ENCODE measurements at regions not wholly inside any gene's neighbourhood (a gene's known extent, or its start where the extent isn't known, plus 50 kb on each side); places are given as distances from the start of the nearest gene placed in this dataset.

DNA sequence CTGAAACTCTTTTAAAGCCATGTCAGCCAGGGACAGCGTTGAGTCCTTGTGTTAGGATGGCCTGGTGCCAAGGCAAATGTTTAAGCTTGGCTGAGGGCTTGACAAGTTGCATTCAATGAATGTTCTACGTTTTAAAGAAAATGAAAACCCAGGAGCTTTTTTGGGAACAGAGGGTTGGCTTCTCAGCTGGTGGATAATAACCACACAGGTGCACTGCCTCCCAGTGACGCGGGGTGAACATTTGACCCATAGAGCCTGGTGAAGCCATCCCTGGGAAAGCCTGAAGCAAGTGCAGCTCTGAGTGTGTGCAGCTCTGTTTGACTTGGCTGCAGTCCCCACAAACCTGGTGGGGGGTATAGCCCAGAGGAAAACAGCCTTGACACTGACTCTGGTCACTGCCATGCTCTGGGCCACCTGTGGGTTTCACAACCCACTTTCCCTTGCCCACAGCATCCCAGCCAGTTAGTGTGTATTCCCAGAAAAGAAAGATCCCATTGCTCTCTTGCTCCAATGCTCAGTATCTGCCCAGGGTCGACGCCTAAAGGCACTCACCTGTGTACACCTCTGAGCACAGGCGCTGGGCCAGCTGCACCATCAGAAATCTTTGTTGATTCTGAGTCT is 874.9 kb downstream of the RNF144A start:
- Histone ChIP-seq H3K79me2 (ENCODE audit: low read depth) (no peaks in the 10 kb centered on the region), H3K27ac (no peak overlapping the region), H3K4me2 (no peak overlapping the region), H3K9ac (no peak overlapping the region), H3K4me3 (no peak overlapping the region), H3F3A (ENCODE audit: low read depth) (peaks cover 5% of the 10 kb centered on the region), H3K36me3 (no peaks in the 10 kb centered on the region), H3K4me1 (peaks cover 7% of the 10 kb centered on the region), H2AFZ (replicated peaks) (no peak overlapping the region), H4K20me1 (ENCODE audit: low read depth) (no peaks in the 10 kb centered on the region), H3K27me3 (no peaks in the 10 kb centered on the region), H3K9me3 (ENCODE audit: low read depth) (no peaks in the 10 kb centered on the region)
- TF ChIP-seq EZH2 (IDR thresholded peaks at IDR 0.05) (no peak), EZH2phosphoT487 (IDR thresholded peaks at IDR 0.05) (no peak)
- TF ChIP-seq, protein P1, sequence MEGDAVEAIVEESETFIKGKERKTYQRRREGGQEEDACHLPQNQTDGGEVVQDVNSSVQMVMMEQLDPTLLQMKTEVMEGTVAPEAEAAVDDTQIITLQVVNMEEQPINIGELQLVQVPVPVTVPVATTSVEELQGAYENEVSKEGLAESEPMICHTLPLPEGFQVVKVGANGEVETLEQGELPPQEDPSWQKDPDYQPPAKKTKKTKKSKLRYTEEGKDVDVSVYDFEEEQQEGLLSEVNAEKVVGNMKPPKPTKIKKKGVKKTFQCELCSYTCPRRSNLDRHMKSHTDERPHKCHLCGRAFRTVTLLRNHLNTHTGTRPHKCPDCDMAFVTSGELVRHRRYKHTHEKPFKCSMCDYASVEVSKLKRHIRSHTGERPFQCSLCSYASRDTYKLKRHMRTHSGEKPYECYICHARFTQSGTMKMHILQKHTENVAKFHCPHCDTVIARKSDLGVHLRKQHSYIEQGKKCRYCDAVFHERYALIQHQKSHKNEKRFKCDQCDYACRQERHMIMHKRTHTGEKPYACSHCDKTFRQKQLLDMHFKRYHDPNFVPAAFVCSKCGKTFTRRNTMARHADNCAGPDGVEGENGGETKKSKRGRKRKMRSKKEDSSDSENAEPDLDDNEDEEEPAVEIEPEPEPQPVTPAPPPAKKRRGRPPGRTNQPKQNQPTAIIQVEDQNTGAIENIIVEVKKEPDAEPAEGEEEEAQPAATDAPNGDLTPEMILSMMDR (IDR thresholded peaks at IDR 0.05), result no peak
- H3K4me3 Mint-ChIP-seq, result no peak overlapping the region
- H3K4me1 Mint-ChIP-seq, result peaks cover 7% of the 10 kb centered on the region
- H3K9me3 Mint-ChIP-seq, result no peaks in the 10 kb centered on the region
- H3K36me3 Mint-ChIP-seq, result no peaks in the 10 kb centered on the region
- DNase-seq (ENCODE audit: low spot score), result no peak
- H3K27ac Mint-ChIP-seq, result no peak overlapping the region
- H3K27me3 Mint-ChIP-seq (ENCODE audit: insufficient read depth, low read depth), result peaks cover 3% of the 10 kb centered on the region

DNA sequence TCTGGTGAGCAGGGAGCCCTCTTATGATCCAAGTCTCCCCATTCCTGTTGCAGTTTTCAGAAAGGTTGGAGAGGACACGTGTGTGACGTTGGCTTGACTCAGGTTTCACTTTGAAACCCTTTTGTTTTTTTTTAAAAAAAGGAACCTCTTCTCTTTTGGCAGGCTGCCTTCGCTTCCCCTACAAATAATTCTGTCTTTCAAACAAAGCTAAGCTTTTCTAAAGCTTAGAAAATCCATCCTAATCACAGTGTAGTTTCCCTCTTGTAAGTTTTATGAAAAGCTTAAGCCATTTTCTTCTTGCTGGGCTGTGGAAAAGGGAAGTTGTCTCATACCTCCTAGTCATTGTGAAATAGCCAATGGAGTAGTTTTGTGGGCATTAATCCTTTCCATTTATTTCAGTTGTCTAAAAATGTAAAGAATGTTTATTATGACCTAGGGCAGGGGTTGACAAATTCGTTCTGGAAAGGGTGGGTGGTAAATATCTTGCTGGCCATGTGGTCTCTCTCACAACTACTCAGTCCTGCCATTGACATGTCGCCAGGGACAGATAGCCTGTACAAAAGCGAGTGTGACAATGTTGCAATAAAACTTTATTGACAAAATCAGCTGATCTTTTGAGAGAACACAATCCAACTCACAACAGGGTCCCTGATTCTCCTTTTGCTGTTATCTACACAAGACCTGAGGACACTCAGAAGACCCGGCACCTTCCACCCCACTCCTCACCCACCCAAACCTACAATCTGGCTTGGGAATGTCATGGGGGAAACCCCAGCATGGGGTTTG is 878.8 kb downstream of the RNF144A start:
- Mint-ChIP-seq H3K36me3 (peaks cover 3% of the 10 kb centered on the region), H3K4me1 (peaks cover 7% of the 10 kb centered on the region), H3K27me3 (ENCODE audit: insufficient read depth, low read depth) (peaks cover 7% of the 10 kb centered on the region), H3K4me3 (no peak overlapping the region), H3K9me3 (peaks cover 13% of the 10 kb centered on the region), H3K27ac (no peak overlapping the region)
- no peak overlapping the region for H3K9ac ChIP-seq
- H3K27me3 ChIP-seq, result no peaks in the 10 kb centered on the region
- H3K79me2 ChIP-seq (ENCODE audit: low read depth), result no peaks in the 10 kb centered on the region
- no peak overlapping the region for H3K4me3 ChIP-seq
- peaks cover 5% of the 10 kb centered on the region for H3F3A ChIP-seq (ENCODE audit: low read depth)
- peak overlapping the region; percentile 41 for H3K4me2 ChIP-seq
- no peak for TF ChIP-seq EZH2 (IDR thresholded peaks at IDR 0.05)
- no peaks in the 10 kb centered on the region for H3K36me3 ChIP-seq
- peaks cover 7% of the 10 kb centered on the region for H3K4me1 ChIP-seq
- peak overlapping the region; percentile 27 for H3K27ac ChIP-seq
- H4K20me1 ChIP-seq (ENCODE audit: low read depth), result no peaks in the 10 kb centered on the region
- H2AFZ ChIP-seq (replicated peaks), result peak overlapping the region; percentile 66
- DNase-seq (ENCODE audit: low spot score), result peak; percentile 17
- H3K9me3 ChIP-seq (ENCODE audit: low read depth), result no peaks in the 10 kb centered on the region

DNA sequence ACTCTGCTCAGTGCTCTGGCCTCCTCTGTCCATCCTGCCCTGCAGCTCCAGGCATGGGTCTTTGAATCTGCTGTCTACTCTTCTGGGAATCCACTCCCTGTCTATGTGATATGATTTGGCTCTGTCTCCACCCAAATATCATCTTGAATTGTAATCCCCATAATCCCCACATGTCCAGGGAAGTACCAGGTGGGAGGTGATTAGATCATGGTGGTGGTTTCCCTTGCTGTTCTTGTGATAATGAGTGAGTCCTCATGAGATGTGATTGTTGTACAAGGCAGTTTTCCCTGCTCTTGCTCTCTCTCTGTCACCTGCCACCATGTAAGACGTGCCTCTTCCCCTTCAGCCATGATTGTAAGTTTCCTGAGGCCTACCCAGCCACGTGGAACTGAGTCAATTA is 881.8 kb upstream of the ID2 start:
- Histone ChIP-seq H3K9me3 (ENCODE audit: low read depth) (peaks cover 8% of the 10 kb centered on the region), H3K4me1 (peaks cover 7% of the 10 kb centered on the region), H3K27ac (no peak overlapping the region), H3K4me3 (no peak overlapping the region), H2AFZ (replicated peaks) (no peak overlapping the region), H4K20me1 (ENCODE audit: low read depth) (no peaks in the 10 kb centered on the region), H3K27me3 (no peaks in the 10 kb centered on the region), H3F3A (ENCODE audit: low read depth) (peaks cover 5% of the 10 kb centered on the region), H3K79me2 (ENCODE audit: low read depth) (no peaks in the 10 kb centered on the region), H3K4me2 (no peak overlapping the region), H3K9ac (no peak overlapping the region), H3K36me3 (no peaks in the 10 kb centered on the region)
- DNase-seq (ENCODE audit: low spot score), result no peak
- Mint-ChIP-seq H3K4me1 (peaks cover 5% of the 10 kb centered on the region), H3K27me3 (ENCODE audit: insufficient read depth, low read depth) (peaks cover 4% of the 10 kb centered on the region), H3K4me3 (no peak overlapping the region), H3K9me3 (peaks cover 32% of the 10 kb centered on the region), H3K36me3 (peaks cover 3% of the 10 kb centered on the region), H3K27ac (no peak overlapping the region)
- no peak for TF ChIP-seq EZH2phosphoT487 (IDR thresholded peaks at IDR 0.05)
- TF ChIP-seq EZH2 (IDR thresholded peaks at IDR 0.05), result no peak
- TF ChIP-seq, protein P1 (IDR thresholded peaks at IDR 0.05), result no peak

DNA sequence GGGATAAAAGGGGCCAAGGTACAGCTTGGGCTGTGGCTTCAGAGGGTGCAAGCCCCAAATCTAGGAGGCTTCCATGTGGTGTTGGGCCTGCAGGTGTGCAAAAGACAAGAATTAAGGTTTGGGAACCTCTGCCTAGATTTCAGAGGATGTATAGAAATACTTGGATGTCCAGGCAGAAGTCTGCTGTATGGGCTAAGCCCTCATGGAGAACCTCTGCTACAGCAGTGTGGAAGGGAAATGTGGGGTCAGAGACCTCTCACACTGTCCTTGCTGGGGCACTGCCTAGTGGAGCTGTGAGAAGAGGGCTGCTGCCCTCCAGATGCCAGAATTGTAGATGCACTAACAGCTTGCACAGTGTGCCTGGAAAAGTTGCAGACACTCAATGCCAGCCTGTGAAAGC is 880.6 kb upstream of the ID2 start:
- no peak overlapping the region for H3K9ac ChIP-seq
- TF ChIP-seq EZH2 (IDR thresholded peaks at IDR 0.05) (no peak), EZH2phosphoT487 (IDR thresholded peaks at IDR 0.05) (no peak)
- TF ChIP-seq, protein P1 (IDR thresholded peaks at IDR 0.05), result no peak
- H3K27ac ChIP-seq, result no peak overlapping the region
- Mint-ChIP-seq H3K27ac (no peak overlapping the region), H3K4me3 (no peak overlapping the region), H3K27me3 (ENCODE audit: insufficient read depth, low read depth) (peaks cover 4% of the 10 kb centered on the region), H3K4me1 (no peaks in the 10 kb centered on the region), H3K9me3 (peaks cover 32% of the 10 kb centered on the region), H3K36me3 (peaks cover 3% of the 10 kb centered on the region)
- H3K36me3 ChIP-seq, result no peaks in the 10 kb centered on the region
- no peaks in the 10 kb centered on the region for H3K79me2 ChIP-seq (ENCODE audit: low read depth)
- H2AFZ ChIP-seq (replicated peaks), result no peak overlapping the region
- H3K9me3 ChIP-seq (ENCODE audit: low read depth), result peaks cover 8% of the 10 kb centered on the region
- no peak for DNase-seq (ENCODE audit: low spot score)
- no peaks in the 10 kb centered on the region for H3F3A ChIP-seq (ENCODE audit: low read depth)
- no peaks in the 10 kb centered on the region for H3K27me3 ChIP-seq
- H3K4me2 ChIP-seq, result no peak overlapping the region
- no peak overlapping the region for H3K4me3 ChIP-seq
- H3K4me1 ChIP-seq, result no peaks in the 10 kb centered on the region
- no peaks in the 10 kb centered on the region for H4K20me1 ChIP-seq (ENCODE audit: low read depth)
